ENCODE measurements at regions not wholly inside any gene's neighbourhood (a gene's known extent, or its start where the extent isn't known, plus 50 kb on each side); places are given as distances from the start of the nearest gene placed in this dataset.

GRCh38 chr6:168371618-168371980 lies 52.0 kb upstream of the DACT2 start:
- Mint-ChIP-seq H3K4me1 (ENCODE audit: low read depth, unreplicated experiment) (peaks cover 6% of the 10 kb centered on the region), H3K36me3 (ENCODE audit: insufficient read depth, unreplicated experiment) (no peaks in the 10 kb centered on the region), H3K27ac (ENCODE audit: unreplicated experiment) (no peak overlapping the region), H3K4me3 (ENCODE audit: unreplicated experiment) (no peak overlapping the region), H3K27me3 (ENCODE audit: insufficient read depth, unreplicated experiment) (no peaks in the 10 kb centered on the region), H3K9me3 (ENCODE audit: unreplicated experiment) (no peaks in the 10 kb centered on the region)
- CTCF ChIA-PET = interaction anchor here (1.7 kb wide), 1 partner anchor 80 kb away, joined by 5 read pairs; no protein-coding TSS in a partner anchor
- Histone ChIP-seq H3K27me3 (replicated peaks; ENCODE audit: control insufficient read depth, insufficient read depth, low read length) (no peaks in the 10 kb centered on the region), H3K36me3 (ENCODE audit: control insufficient read depth, insufficient read depth, low read length) (no peaks in the 10 kb centered on the region), H3K9me3 (no peaks in the 10 kb centered on the region), H3K4me3 (ENCODE audit: low read depth, low read length) (no peak overlapping the region), H3K4me1 (peaks cover 21% of the 10 kb centered on the region)
- POLR2A ChIA-PET = no interaction called here
- no peak for DNase-seq
- no TSS peak for BruUV-seq (replicated peaks)
- no peak for TF ChIP-seq CTCF (IDR thresholded peaks at IDR 0.05; ENCODE audit: insufficient read depth in 1 of 2, low read depth in 1 of 2, low read length in 1 of 2, severe bottlenecking in 1 of 2, unreplicated experiment in 1 of 2)
- intact Hi-C loops (cut with micrococcal nuclease; ENCODE audit: unreplicated experiment) = loop anchor here (2.0 to 10.0 kb wide), 3 partner anchors 71 to 245 kb away; partner anchors contain the start of gene SMOC2

GRCh38 chr6:168371981-168372711 lies 52.6 kb upstream of the DACT2 start:
- Histone ChIP-seq H3K27me3 (replicated peaks; ENCODE audit: control insufficient read depth, insufficient read depth, low read length) (no peaks in the 10 kb centered on the region), H3K9me3 (no peaks in the 10 kb centered on the region), H3K4me3 (ENCODE audit: low read depth, low read length) (no peak overlapping the region), H3K36me3 (ENCODE audit: control insufficient read depth, insufficient read depth, low read length) (no peaks in the 10 kb centered on the region), H3K4me1 (peaks cover 21% of the 10 kb centered on the region)
- POLR2A ChIA-PET = no interaction called here
- Mint-ChIP-seq H3K4me3 (ENCODE audit: unreplicated experiment) (no peak overlapping the region), H3K4me1 (ENCODE audit: low read depth, unreplicated experiment) (peaks cover 6% of the 10 kb centered on the region), H3K27me3 (ENCODE audit: insufficient read depth, unreplicated experiment) (no peaks in the 10 kb centered on the region), H3K27ac (ENCODE audit: unreplicated experiment) (peak overlapping the region; percentile 60), H3K36me3 (ENCODE audit: insufficient read depth, unreplicated experiment) (no peaks in the 10 kb centered on the region), H3K9me3 (ENCODE audit: unreplicated experiment) (no peaks in the 10 kb centered on the region)
- intact Hi-C loops (cut with micrococcal nuclease; ENCODE audit: unreplicated experiment) = loop anchor here (2.0 to 10.0 kb wide), 3 partner anchors 70 to 245 kb away; partner anchors contain the start of gene SMOC2
- CTCF ChIA-PET = no interaction called here
- BruUV-seq (replicated peaks) = no TSS peak
- no peak for TF ChIP-seq CTCF (IDR thresholded peaks at IDR 0.05; ENCODE audit: insufficient read depth in 1 of 2, low read depth in 1 of 2, low read length in 1 of 2, severe bottlenecking in 1 of 2, unreplicated experiment in 1 of 2)
- no peak for DNase-seq

- Mint-ChIP-seq H3K4me1 (ENCODE audit: low read depth, unreplicated experiment) (peaks cover 6% of the 10 kb centered on the region), H3K4me3 (ENCODE audit: unreplicated experiment) (no peak overlapping the region), H3K9me3 (ENCODE audit: unreplicated experiment) (no peaks in the 10 kb centered on the region), H3K27me3 (ENCODE audit: insufficient read depth, unreplicated experiment) (no peaks in the 10 kb centered on the region), H3K36me3 (ENCODE audit: insufficient read depth, unreplicated experiment) (no peaks in the 10 kb centered on the region), H3K27ac (ENCODE audit: unreplicated experiment) (peak overlapping the region; percentile 60)
- intact Hi-C loops (cut with micrococcal nuclease; ENCODE audit: unreplicated experiment) = loop anchor here (1.0 to 10.0 kb wide), 3 partner anchors 69 to 172 kb away; partner anchors contain the start of gene SMOC2
- BruUV-seq (replicated peaks) = no TSS peak
- CTCF ChIA-PET = interaction anchor here (0.9 kb wide), 1 partner anchor 285 kb away, joined by 3 read pairs; no protein-coding TSS in a partner anchor
- H3K36me3 ChIP-seq (ENCODE audit: control insufficient read depth, insufficient read depth, low read length) = no peaks in the 10 kb centered on the region
- no peak for TF ChIP-seq CTCF (IDR thresholded peaks at IDR 0.05; ENCODE audit: insufficient read depth in 1 of 2, low read depth in 1 of 2, low read length in 1 of 2, severe bottlenecking in 1 of 2, unreplicated experiment in 1 of 2)
- peaks cover 21% of the 10 kb centered on the region for H3K4me1 ChIP-seq
- no peak overlapping the region for H3K4me3 ChIP-seq (ENCODE audit: low read depth, low read length)
- POLR2A ChIA-PET = no interaction called here
- no peaks in the 10 kb centered on the region for H3K27me3 ChIP-seq (replicated peaks; ENCODE audit: control insufficient read depth, insufficient read depth, low read length)
- peak; percentile 62 to 81 for DNase-seq
- no peaks in the 10 kb centered on the region for H3K9me3 ChIP-seq
Measured at GRCh38 chr6:168372889-168373288, 53.3 kb upstream of the DACT2 start.

Measured in Caco-2 (cell line).